Panc1 (cell line): ENCODE measurements at regions not wholly inside any gene's neighbourhood (a gene's known extent, or its start where the extent isn't known, plus 50 kb on each side); places are given as distances from the start of the nearest gene placed in this dataset.

ENCODE experiments used
- CTCF ChIP-seq: fragments of 450-650 bp; IDR thresholded peaks from 2 replicates; pipeline ENCODE4 v1.5.1; 2017; ENCODE audit warnings: mild to moderate bottlenecking
- POLR2AphosphoS5 ChIP-seq: IDR thresholded peaks from 2 replicates; pipeline ENCODE4 v1.6.1; 2012; ENCODE audit warnings: mild to moderate bottlenecking, low read depth, low read length, moderate library complexity
- TCF7L2 ChIP-seq: IDR thresholded peaks from 2 replicates; pipeline ENCODE4 v1.6.1; 2011; ENCODE audit warnings: mild to moderate bottlenecking, low read depth, low read length, inconsistent platforms

GRCh38 chr15:93296759-93297500, 207.9 kb upstream of the RGMA start:
- TF ChIP-seq CTCF: no peak
- no peak for TF ChIP-seq POLR2AphosphoS5
- no peak for TF ChIP-seq TCF7L2
